Mesendoderm (in vitro differentiated cells): ENCODE measurements at regions not wholly inside any gene's neighbourhood (a gene's known extent, or its start where the extent isn't known, plus 50 kb on each side); places are given as distances from the start of the nearest gene placed in this dataset.

Source experiments
- DNase-seq: peaks from one replicate; pipeline ENCODE4 v3.0.0; 2013
- H2AK5ac ChIP-seq: 2 replicates; pipeline ENCODE4 v1.6.1; 2013; ENCODE audit warnings: low read length, inconsistent platforms
- H2BK120ac ChIP-seq: 2 replicates; pipeline ENCODE4 v1.6.1; 2013; ENCODE audit warnings: low read depth, mild to moderate bottlenecking, low read length, moderate library complexity, mixed read lengths
- H2BK15ac ChIP-seq: replicated peaks from 2 replicates; pipeline ENCODE4 v1.6.1; 2013; ENCODE audit warnings: low read depth, mild to moderate bottlenecking, moderate library complexity
- H2BK5ac ChIP-seq: 2 replicates; pipeline ENCODE4 v1.6.1; 2013; ENCODE audit warnings: low read length, inconsistent platforms
- H3K18ac ChIP-seq: 2 replicates; pipeline ENCODE4 v1.6.1; 2013; ENCODE audit warnings: mild to moderate bottlenecking, low read length, mixed read lengths
- H3K23ac ChIP-seq: one replicate; pipeline ENCODE4 v1.6.1; 2013; ENCODE audit warnings: low read length
- H3K27ac ChIP-seq: 2 replicates; pipeline ENCODE4 v1.5.1; 2013; ENCODE audit warnings: low read depth, mild to moderate bottlenecking, inconsistent platforms, low read length, moderate library complexity
- H3K27me3 ChIP-seq: 2 replicates; pipeline ENCODE4 v1.6.1; 2013; ENCODE audit warnings: low read length, control low read depth, mild to moderate bottlenecking, inconsistent platforms; ENCODE audit not compliant: insufficient read depth, poor library complexity
- H3K36me3 ChIP-seq: 2 replicates; pipeline ENCODE4 v1.6.1; 2013; ENCODE audit warnings: low read length, inconsistent platforms; ENCODE audit not compliant: control insufficient read depth, insufficient read depth
- H3K4ac ChIP-seq: one replicate; pipeline ENCODE4 v1.6.1; 2013; ENCODE audit warnings: low read depth, mild to moderate bottlenecking, low read length, moderate library complexity
- H3K4me1 ChIP-seq: 2 replicates; pipeline ENCODE4 v1.6.1; 2013; ENCODE audit warnings: low read depth, low read length, inconsistent platforms; ENCODE audit not compliant: control insufficient read depth
- H3K4me2 ChIP-seq: 2 replicates; pipeline ENCODE4 v1.6.1; 2013; ENCODE audit warnings: low read length
- H3K4me3 ChIP-seq: 2 replicates; pipeline ENCODE4 v1.5.1; 2013; ENCODE audit warnings: mild to moderate bottlenecking, low read length
- H3K56ac ChIP-seq: one replicate; pipeline ENCODE4 v1.6.1; 2013; ENCODE audit warnings: low read length
- H3K79me1 ChIP-seq: 2 replicates; pipeline ENCODE4 v1.6.1; 2013; ENCODE audit warnings: low read length, inconsistent platforms
- H3K79me2 ChIP-seq: 2 replicates; pipeline ENCODE4 v1.6.1; 2013; ENCODE audit warnings: mild to moderate bottlenecking, low read length; ENCODE audit not compliant: control insufficient read depth, insufficient read depth
- H3K9ac ChIP-seq: 2 replicates; pipeline ENCODE4 v1.6.1; 2013; ENCODE audit warnings: low read length, inconsistent platforms
- H4K5ac ChIP-seq: one replicate; pipeline ENCODE4 v1.6.1; 2013; ENCODE audit warnings: low read length
- H4K8ac ChIP-seq: one replicate; pipeline ENCODE4 v1.6.1; 2013; ENCODE audit warnings: low read depth, mild to moderate bottlenecking, control low read depth, low read length, moderate library complexity
- whole genome bisulfite sequencing: extraction: QIAGEN DNeasy Blood & Tissue Kit; methylation state at CpG from one replicate; pipeline ENCODE4 v1.1.7; 2013; ENCODE audit warnings: low lambda C conversion rate, missing lambda C conversion rate; ENCODE audit not compliant: insufficient coverage; ENCODE audit errors: extremely low coverage; 5-methylcytosine and 5-hydroxymethylcytosine counted together

DNA sequence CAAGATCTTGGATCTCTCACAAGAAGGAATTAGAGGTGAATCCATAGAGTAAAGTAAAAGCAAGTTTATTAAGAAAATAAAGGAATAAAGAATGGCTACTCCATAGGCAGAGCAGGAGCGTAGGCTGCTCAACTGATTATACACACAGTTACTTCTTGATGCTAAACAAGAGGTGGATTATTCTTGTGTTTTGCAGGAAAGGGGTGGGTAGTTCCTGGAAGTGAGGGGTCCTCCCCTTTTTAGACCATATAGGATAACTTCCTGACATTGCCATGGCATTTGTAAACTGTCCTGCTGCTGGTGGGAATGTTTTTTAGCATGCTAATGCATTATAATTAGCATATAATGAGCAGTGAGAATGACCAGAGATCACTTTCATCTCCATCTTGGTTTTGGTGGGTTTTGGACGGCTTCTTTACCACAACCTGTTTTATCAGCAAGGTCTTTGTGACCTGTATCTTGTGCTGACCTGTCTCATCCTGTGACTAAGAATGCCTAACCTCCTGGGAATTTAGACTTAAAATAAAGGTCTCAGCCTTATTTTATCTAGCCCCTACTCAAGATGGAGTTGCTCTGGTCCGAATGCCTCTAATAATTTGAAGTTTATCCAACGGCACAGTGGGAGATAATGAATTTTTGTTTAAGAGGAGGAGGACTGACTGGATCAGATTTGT, 165.7 kb upstream of the DMRT1 start:
- Histone ChIP-seq H3K18ac (no peak overlapping the region), H3K79me1 (no peaks in the 10 kb centered on the region), H4K8ac (no peak overlapping the region), H3K4me1 (peaks cover 6% of the 10 kb centered on the region), H4K5ac (no peak overlapping the region), H2BK120ac (no peak overlapping the region), H3K4me3 (no peak overlapping the region), H2BK5ac (no peak overlapping the region), H3K36me3 (no peaks in the 10 kb centered on the region), H3K79me2 (no peaks in the 10 kb centered on the region), H3K4me2 (no peak overlapping the region), H3K27ac (no peak overlapping the region), H2AK5ac (no peak overlapping the region), H3K27me3 (no peaks in the 10 kb centered on the region), H2BK15ac (no peak overlapping the region), H3K56ac (no peak overlapping the region), H3K4ac (no peak overlapping the region), H3K9ac (no peak overlapping the region), H3K23ac (no peak overlapping the region)
- WGBS: no CpG with 5 or more reads among the region's 4 CpGs
- DNase-seq: peak; percentile 60

- H2BK5ac ChIP-seq: no peak overlapping the region
- WGBS: no CpG with 5 or more reads among the region's 3 CpGs
- no peak overlapping the region for H4K5ac ChIP-seq
- no peaks in the 10 kb centered on the region for H3K79me1 ChIP-seq
- no peak for DNase-seq
- no peaks in the 10 kb centered on the region for H3K36me3 ChIP-seq
- no peak overlapping the region for H3K9ac ChIP-seq
- H3K23ac ChIP-seq: no peak overlapping the region
- H3K4ac ChIP-seq: no peak overlapping the region
- H3K4me3 ChIP-seq: no peak overlapping the region
- H2BK15ac ChIP-seq: no peak overlapping the region
- no peaks in the 10 kb centered on the region for H3K79me2 ChIP-seq
- H3K4me1 ChIP-seq: peaks cover 6% of the 10 kb centered on the region
- H4K8ac ChIP-seq: no peak overlapping the region
- no peak overlapping the region for H2AK5ac ChIP-seq
- H2BK120ac ChIP-seq: no peak overlapping the region
- no peak overlapping the region for H3K4me2 ChIP-seq
- H3K18ac ChIP-seq: no peak overlapping the region
- H3K27me3 ChIP-seq: no peaks in the 10 kb centered on the region
- H3K56ac ChIP-seq: no peak overlapping the region
- no peak overlapping the region for H3K27ac ChIP-seq
Observed at GRCh38 chr9:676780-677438, 164.6 kb upstream of the DMRT1 start.

DNA sequence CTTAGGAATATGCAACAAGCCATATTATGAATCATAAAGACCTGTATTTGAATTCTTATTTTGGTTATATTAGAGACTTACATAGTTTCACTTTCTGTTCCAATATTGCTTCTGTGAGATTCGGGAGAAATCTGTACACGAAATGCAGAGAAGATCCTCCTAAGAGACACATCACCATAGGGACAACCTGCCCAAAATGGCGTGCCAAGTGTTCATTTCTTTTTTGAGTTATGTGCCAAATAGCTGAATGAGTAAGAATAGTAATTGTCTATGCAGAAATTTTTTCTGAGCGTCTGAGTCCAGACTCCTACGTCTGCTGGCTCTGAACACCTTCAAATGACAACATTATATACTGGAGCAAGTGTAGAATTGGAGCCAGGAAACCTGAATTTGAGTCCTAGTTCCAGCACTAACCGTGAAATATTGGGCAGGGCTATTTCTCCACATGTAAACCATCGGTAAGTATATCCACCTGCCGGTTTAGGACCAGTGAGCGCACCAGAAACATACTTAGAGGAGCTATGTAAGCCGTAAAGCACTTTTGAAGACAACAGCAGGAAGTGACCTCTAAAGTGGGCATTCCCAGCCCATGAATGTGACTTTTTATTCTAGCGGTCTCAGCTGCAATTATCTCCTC, 163.9 kb upstream of the DMRT1 start:
- H3K4me3 ChIP-seq: no peak overlapping the region

GRCh38 chr9:678897-679296, 162.6 kb upstream of the DMRT1 start:
- Histone ChIP-seq H3K36me3 (no peaks in the 10 kb centered on the region), H3K4ac (no peak overlapping the region), H3K18ac (no peak overlapping the region), H3K9ac (no peak overlapping the region), H3K79me2 (no peaks in the 10 kb centered on the region), H3K79me1 (no peaks in the 10 kb centered on the region), H3K56ac (no peak overlapping the region), H4K8ac (no peak overlapping the region), H3K4me2 (no peak overlapping the region), H3K4me3 (no peak overlapping the region), H2AK5ac (no peak overlapping the region), H3K27ac (no peak overlapping the region), H3K27me3 (no peaks in the 10 kb centered on the region), H2BK120ac (no peak overlapping the region), H3K23ac (no peak overlapping the region), H2BK15ac (no peak overlapping the region), H3K4me1 (peaks cover 5% of the 10 kb centered on the region), H2BK5ac (no peak overlapping the region), H4K5ac (no peak overlapping the region)
- no CpG with 5 or more reads among the region's 1 CpG for WGBS
- DNase-seq: no peak

More for the DNA sequence above, 163.9 kb upstream of the DMRT1 start:
- Histone ChIP-seq H4K5ac (no peak overlapping the region), H3K36me3 (no peaks in the 10 kb centered on the region), H3K4me1 (peaks cover 6% of the 10 kb centered on the region), H3K18ac (no peak overlapping the region), H3K4me2 (no peak overlapping the region), H3K79me1 (no peaks in the 10 kb centered on the region), H3K79me2 (no peaks in the 10 kb centered on the region), H3K9ac (no peak overlapping the region), H2BK5ac (no peak overlapping the region), H3K23ac (no peak overlapping the region), H2BK15ac (no peak overlapping the region), H2BK120ac (no peak overlapping the region), H3K4ac (no peak overlapping the region), H2AK5ac (no peak overlapping the region), H3K27ac (no peak overlapping the region), H3K27me3 (no peaks in the 10 kb centered on the region), H4K8ac (no peak overlapping the region), H3K56ac (no peak overlapping the region)
- no CpG with 5 or more reads among the region's 11 CpGs for WGBS
- DNase-seq: no peak

DNA sequence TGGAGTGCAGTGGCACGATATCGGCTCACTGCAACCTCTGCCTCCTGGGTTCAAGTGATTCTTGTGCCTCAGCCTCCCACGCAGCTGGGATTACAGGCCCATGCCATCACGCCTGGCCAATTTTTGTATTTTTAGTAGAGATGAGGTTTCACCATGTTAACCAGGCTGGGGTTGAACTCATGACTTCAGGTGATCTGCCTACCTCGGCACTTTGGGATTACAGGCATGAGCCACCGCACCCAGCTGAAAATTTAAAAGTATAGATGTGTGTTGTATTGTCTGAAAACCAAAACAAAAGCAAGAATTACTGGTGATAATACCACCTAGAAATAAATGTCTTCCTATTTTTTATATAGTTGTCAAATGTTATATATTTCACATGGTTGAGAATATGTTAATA, 162.0 kb upstream of the DMRT1 start:
- Histone ChIP-seq H3K9ac (no peak overlapping the region), H3K27ac (no peak overlapping the region), H3K23ac (no peak overlapping the region), H3K36me3 (no peaks in the 10 kb centered on the region), H3K4me2 (no peak overlapping the region), H3K79me1 (no peaks in the 10 kb centered on the region), H2AK5ac (no peak overlapping the region), H3K4me1 (peaks cover 6% of the 10 kb centered on the region), H4K5ac (no peak overlapping the region), H3K56ac (no peak overlapping the region), H2BK15ac (no peak overlapping the region), H2BK5ac (no peak overlapping the region), H3K79me2 (no peaks in the 10 kb centered on the region), H3K4ac (no peak overlapping the region), H3K4me3 (no peak overlapping the region), H3K27me3 (no peaks in the 10 kb centered on the region), H3K18ac (no peak overlapping the region), H2BK120ac (no peak overlapping the region), H4K8ac (no peak overlapping the region)
- no peak for DNase-seq
- WGBS: no CpG with 5 or more reads among the region's 6 CpGs
